Astrocyte (in vitro differentiated cells and primary cell): ENCODE measurements at regions not wholly inside any gene's neighbourhood (a gene's known extent, or its start where the extent isn't known, plus 50 kb on each side); places are given as distances from the start of the nearest gene placed in this dataset.

Experiments
- DNase-seq: peaks from one replicate; pipeline ENCODE4 v3.0.0-alpha.2; 2010; ENCODE audit warnings: low read depth
- FAIRE-seq: peaks from 2 replicates; lab custom pipeline; 2011; peaks lifted over from hg19 to GRCh38; lab: Jason Lieb, UNC
- H2AFZ ChIP-seq: 2 replicates; pipeline ENCODE4 v1.6.0; 2012; ENCODE audit warnings: low read depth, low read length, inconsistent platforms
- H3K27ac ChIP-seq: 2 replicates; pipeline ENCODE4 v1.5.1; 2011; ENCODE audit warnings: low read depth, low read length, inconsistent platforms
- H3K27me3 ChIP-seq: 2 replicates; pipeline ENCODE4 v1.6.0; 2011; ENCODE audit warnings: low read length, inconsistent platforms; ENCODE audit not compliant: insufficient read depth
- H3K36me3 ChIP-seq: 2 replicates; pipeline ENCODE4 v1.5.1; 2011; ENCODE audit warnings: low read length, inconsistent platforms; ENCODE audit not compliant: insufficient read depth
- H3K4me1 ChIP-seq: 2 replicates; pipeline ENCODE4 v1.5.1; 2011; ENCODE audit warnings: low read length, inconsistent platforms; ENCODE audit not compliant: insufficient read depth
- H3K4me2 ChIP-seq: 2 replicates; pipeline ENCODE4 v1.6.0; 2012; ENCODE audit warnings: low read length, inconsistent platforms
- H3K4me3 ChIP-seq: 2 replicates; pipeline ENCODE4 v1.5.1; 2011; ENCODE audit warnings: low read depth, mild to moderate bottlenecking, low read length, inconsistent platforms; ENCODE audit not compliant: insufficient read depth
- H3K79me2 ChIP-seq: 2 replicates; pipeline ENCODE4 v1.6.0; 2012; ENCODE audit warnings: mild to moderate bottlenecking, low read length, inconsistent platforms; ENCODE audit not compliant: insufficient read depth
- H3K9ac ChIP-seq: 2 replicates; pipeline ENCODE4 v1.6.0; 2012; ENCODE audit warnings: mild to moderate bottlenecking, low read length, inconsistent platforms
- H3K9me3 ChIP-seq: 2 replicates; pipeline ENCODE4 v1.5.1; 2012; ENCODE audit warnings: low read depth, mild to moderate bottlenecking, low read length, inconsistent platforms; ENCODE audit not compliant: insufficient read depth
- H4K20me1 ChIP-seq: 2 replicates; pipeline ENCODE4 v1.6.0; 2012; ENCODE audit warnings: low read length, inconsistent platforms; ENCODE audit not compliant: insufficient read depth
- H3K27ac Mint-ChIP-seq: one replicate; pipeline ENCODE4 v1.8.0; 2021; ENCODE audit warnings: mild to moderate bottlenecking, mixed read lengths; ENCODE audit not compliant: unreplicated experiment
- H3K27me3 Mint-ChIP-seq: one replicate; pipeline ENCODE4 v1.8.0; 2021; ENCODE audit warnings: low read depth, mixed read lengths; ENCODE audit not compliant: unreplicated experiment
- H3K36me3 Mint-ChIP-seq: one replicate; pipeline ENCODE4 v1.8.0; 2021; ENCODE audit warnings: low read depth, mixed read lengths; ENCODE audit not compliant: unreplicated experiment
- H3K4me1 Mint-ChIP-seq: one replicate; pipeline ENCODE4 v1.8.0; 2021; ENCODE audit warnings: low read depth, mixed read lengths; ENCODE audit not compliant: unreplicated experiment
- H3K4me3 Mint-ChIP-seq: one replicate; pipeline ENCODE4 v1.8.0; 2021; ENCODE audit warnings: mild to moderate bottlenecking, moderate library complexity, mixed read lengths; ENCODE audit not compliant: unreplicated experiment
- H3K9me3 Mint-ChIP-seq: one replicate; pipeline ENCODE4 v1.8.0; 2021; ENCODE audit warnings: mild to moderate bottlenecking, mixed read lengths; ENCODE audit not compliant: unreplicated experiment
- CTCF ChIP-seq: IDR thresholded peaks from 2 replicates; pipeline ENCODE4 v1.5.1; 2011; ENCODE audit warnings: low read depth, mild to moderate bottlenecking, inconsistent platforms, low read length, moderate library complexity; ENCODE audit not compliant: insufficient read depth
- EZH2 ChIP-seq: IDR thresholded peaks from 2 replicates; pipeline ENCODE4 v1.6.1; 2012; ENCODE audit warnings: mild to moderate bottlenecking, low read length, inconsistent platforms; ENCODE audit not compliant: insufficient read depth

- no peak overlapping the region for H3K4me3 Mint-ChIP-seq
- no peak for DNase-seq
Measured at GRCh38 chr2:67516362-67516761, 119.2 kb downstream of the ETAA1 start.

GRCh38 chr2:67516899-67517530 lies 119.9 kb downstream of the ETAA1 start:
- Mint-ChIP-seq H3K27ac (no peak overlapping the region), H3K36me3 (no peaks in the 10 kb centered on the region), H3K9me3 (peaks cover 9% of the 10 kb centered on the region), H3K27me3 (no peaks in the 10 kb centered on the region), H3K4me3 (no peak overlapping the region), H3K4me1 (no peaks in the 10 kb centered on the region)
- Histone ChIP-seq H3K9me3 (no peaks in the 10 kb centered on the region), H3K9ac (no peak overlapping the region), H3K27me3 (no peaks in the 10 kb centered on the region), H3K36me3 (no peaks in the 10 kb centered on the region), H2AFZ (no peak overlapping the region), H3K79me2 (no peaks in the 10 kb centered on the region), H3K27ac (peak overlapping the region; percentile 14), H3K4me2 (no peak overlapping the region), H3K4me1 (no peaks in the 10 kb centered on the region), H3K4me3 (no peak overlapping the region), H4K20me1 (no peaks in the 10 kb centered on the region)
- FAIRE-seq, result no peak
- TF ChIP-seq EZH2, result no peak
- TF ChIP-seq CTCF, result no peak
- peak; percentile 97 for DNase-seq

More at GRCh38 chr2:67516362-67516761, 119.2 kb downstream of the ETAA1 start:
- no peak overlapping the region for H2AFZ ChIP-seq
- H3K9ac ChIP-seq, result no peak overlapping the region
- no peak for FAIRE-seq
- Mint-ChIP-seq H3K36me3 (no peaks in the 10 kb centered on the region), H3K9me3 (peaks cover 9% of the 10 kb centered on the region), H3K4me1 (no peaks in the 10 kb centered on the region), H3K27ac (no peak overlapping the region), H3K27me3 (no peaks in the 10 kb centered on the region)
- no peak for TF ChIP-seq CTCF
- no peak for TF ChIP-seq EZH2
- H3K9me3 ChIP-seq, result no peaks in the 10 kb centered on the region
- H3K4me1 ChIP-seq, result no peaks in the 10 kb centered on the region
- H3K36me3 ChIP-seq, result no peaks in the 10 kb centered on the region
- H3K79me2 ChIP-seq, result no peaks in the 10 kb centered on the region
- H3K27ac ChIP-seq, result no peak overlapping the region
- no peaks in the 10 kb centered on the region for H4K20me1 ChIP-seq
- no peak overlapping the region for H3K4me3 ChIP-seq
- H3K27me3 ChIP-seq, result no peaks in the 10 kb centered on the region
- no peak overlapping the region for H3K4me2 ChIP-seq

- no peak overlapping the region for H3K4me3 Mint-ChIP-seq
- Histone ChIP-seq H3K4me3 (no peak overlapping the region), H3K36me3 (no peaks in the 10 kb centered on the region), H3K79me2 (no peaks in the 10 kb centered on the region), H2AFZ (no peak overlapping the region), H3K9ac (no peak overlapping the region), H4K20me1 (no peaks in the 10 kb centered on the region), H3K4me1 (no peaks in the 10 kb centered on the region), H3K4me2 (no peak overlapping the region), H3K9me3 (no peaks in the 10 kb centered on the region), H3K27me3 (no peaks in the 10 kb centered on the region), H3K27ac (no peak overlapping the region)
- H3K4me1 Mint-ChIP-seq, result no peaks in the 10 kb centered on the region
- TF ChIP-seq CTCF (no peak), EZH2 (no peak)
- no peak for FAIRE-seq
- no peaks in the 10 kb centered on the region for H3K27me3 Mint-ChIP-seq
- H3K9me3 Mint-ChIP-seq, result peaks cover 9% of the 10 kb centered on the region
- no peak overlapping the region for H3K27ac Mint-ChIP-seq
- H3K36me3 Mint-ChIP-seq, result no peaks in the 10 kb centered on the region
- DNase-seq, result no peak
Measured at GRCh38 chr2:67522148-67522547, 125.0 kb downstream of the ETAA1 start.
